Suppressor macrophage treated with lipopolysaccharide for 1 hour (primary cell): ENCODE measurements at regions not wholly inside any gene's neighbourhood (a gene's known extent, or its start where the extent isn't known, plus 50 kb on each side); places are given as distances from the start of the nearest gene placed in this dataset.

Experiments
- DNase-seq, 3 donors: peaks; one replicate each; pipeline ENCODE4 v3.0.0-alpha.2; 2020 to 2022

- peak in 2 of 3 donors; percentile 1 to 2 for DNase-seq
Observed at GRCh38 chr7:119300341-119300740, 972.6 kb upstream of the KCND2 start.

DNA sequence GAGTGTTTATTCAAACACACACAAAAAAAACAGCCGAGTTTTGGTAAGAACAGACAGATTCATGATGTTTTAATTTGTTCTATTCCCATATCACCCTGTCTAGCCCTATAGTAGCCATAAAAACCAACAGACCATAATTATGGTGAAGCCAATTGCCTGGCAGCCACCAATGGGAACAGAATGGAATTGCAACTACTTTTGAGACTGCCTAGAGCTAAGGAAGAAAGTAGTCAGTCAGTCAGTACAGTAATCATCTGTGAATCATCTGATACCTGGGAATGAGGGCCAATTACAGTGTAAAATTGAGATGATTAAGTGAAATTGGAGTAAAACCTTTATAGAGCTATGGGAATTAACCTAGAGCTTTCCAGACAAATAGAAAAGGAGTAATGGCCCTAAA is 952.7 kb upstream of the KCND2 start:
- DNase-seq, result no peak

DNA sequence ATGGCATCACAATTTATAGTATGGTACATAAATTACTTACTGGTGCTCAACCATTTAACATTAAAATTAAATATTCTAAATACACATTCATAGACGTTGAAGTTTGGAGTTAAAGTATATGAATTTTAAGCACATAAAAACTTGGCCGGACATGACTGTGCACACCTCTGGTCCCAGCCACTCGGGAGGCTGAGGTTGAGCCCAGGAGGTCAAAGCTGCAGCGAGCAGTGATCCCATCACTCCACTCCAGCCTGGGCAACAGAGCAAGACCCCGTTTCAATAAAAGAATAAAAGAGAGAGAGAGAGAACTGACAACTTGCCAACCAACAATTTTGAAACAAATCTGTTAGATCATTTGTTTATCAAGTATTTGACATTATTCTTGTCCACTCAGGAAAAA is 943.3 kb upstream of the KCND2 start:
- no peak for DNase-seq

- DNase-seq, result no peak
Observed at GRCh38 chr7:119335405-119335804, 937.6 kb upstream of the KCND2 start.

GRCh38 chr7:119341822-119342221 is 931.2 kb upstream of the KCND2 start:
- no peak for DNase-seq

- no peak for DNase-seq
Observed at GRCh38 chr7:119343289-119343688, 929.7 kb upstream of the KCND2 start.

DNA sequence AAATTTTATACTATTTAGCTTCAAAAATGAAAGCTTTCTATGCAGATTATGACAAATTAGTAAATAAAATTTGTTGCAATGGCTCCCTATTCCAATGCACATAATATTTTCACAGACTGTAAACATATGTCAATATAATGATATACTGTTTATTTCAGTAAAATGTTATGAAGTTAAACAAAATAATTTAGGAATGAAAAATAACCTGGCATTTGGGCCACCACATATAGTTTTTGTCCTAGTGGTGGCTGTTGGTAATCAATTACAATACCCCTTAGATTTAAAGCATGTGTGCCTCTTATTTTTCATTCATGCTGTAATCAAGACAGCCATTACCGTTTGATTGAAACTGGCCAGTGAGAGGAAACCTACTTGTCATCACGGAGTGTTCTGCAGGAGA is 928.5 kb upstream of the KCND2 start:
- no peak for DNase-seq

- no peak for DNase-seq
Observed at GRCh38 chr7:119348491-119348890, 924.5 kb upstream of the KCND2 start.

GRCh38 chr7:119350334-119350733 is 922.6 kb upstream of the KCND2 start:
- DNase-seq, result no peak

GRCh38 chr7:119351320-119351719 is 921.7 kb upstream of the KCND2 start:
- no peak for DNase-seq

- no peak for DNase-seq
Observed at GRCh38 chr7:119374436-119374835, 898.5 kb upstream of the KCND2 start.

- no peak for DNase-seq
Observed at GRCh38 chr7:119377861-119378260, 895.1 kb upstream of the KCND2 start.

DNA sequence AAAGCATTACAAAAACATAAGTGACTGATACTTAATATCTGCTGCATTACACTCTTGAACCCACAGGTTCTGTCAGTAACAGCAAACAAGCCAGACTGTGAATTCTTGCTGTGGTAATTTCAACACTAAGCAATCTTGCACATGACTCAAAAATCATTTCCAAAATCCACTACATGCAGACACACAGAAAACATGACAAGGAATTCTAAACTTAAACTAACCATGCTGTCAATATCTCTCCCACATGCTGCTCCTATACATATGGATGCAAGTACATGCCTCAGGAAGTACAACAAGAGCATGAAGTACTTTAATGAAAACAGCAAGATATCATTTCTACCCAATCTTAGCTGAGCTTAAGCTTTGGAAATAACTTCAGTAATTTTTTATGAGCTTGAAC is 890.2 kb upstream of the KCND2 start:
- DNase-seq, result no peak

DNA sequence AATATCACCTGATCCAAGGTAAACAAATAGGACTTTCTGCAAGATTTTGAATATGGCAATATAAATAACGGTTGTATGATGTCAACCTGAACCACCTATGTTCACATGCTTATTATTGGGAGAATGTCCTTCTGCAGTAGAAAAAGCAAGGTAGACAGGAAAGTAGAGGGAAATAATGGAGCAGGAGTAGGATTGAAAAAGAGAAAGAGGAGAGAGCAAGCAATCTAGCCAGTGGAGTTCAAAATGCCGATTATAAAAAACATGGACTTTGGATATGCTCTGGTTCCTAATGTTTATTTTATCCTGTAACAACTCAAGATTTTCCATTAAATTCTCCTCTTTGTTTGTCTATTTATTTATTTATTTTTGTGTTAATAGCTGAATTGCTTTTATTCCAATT is 878.0 kb upstream of the KCND2 start:
- DNase-seq, result no peak

GRCh38 chr7:119397156-119397555 is 875.8 kb upstream of the KCND2 start:
- DNase-seq, result no peak

DNA sequence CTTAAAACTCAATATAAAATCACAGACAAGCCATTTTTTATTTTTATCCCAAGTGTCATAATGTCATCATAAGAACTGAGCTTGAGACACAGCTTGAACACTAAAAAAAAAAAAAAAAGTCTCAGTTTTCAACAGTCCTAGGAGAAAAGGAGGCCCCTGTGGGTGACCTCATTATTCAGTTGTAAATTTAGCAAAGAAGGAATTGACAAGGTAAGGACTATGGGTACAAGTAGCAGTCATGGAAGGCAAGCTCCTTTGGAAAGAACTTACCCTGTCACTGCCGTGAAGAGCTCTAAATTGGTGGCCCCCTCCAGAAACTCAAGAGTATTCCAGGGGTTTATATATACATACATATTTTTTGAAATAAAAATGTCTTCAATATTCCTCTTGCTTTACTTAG is 864.4 kb upstream of the KCND2 start:
- no peak for DNase-seq

- DNase-seq, result no peak
Observed at GRCh38 chr7:119413314-119413805, 859.6 kb upstream of the KCND2 start.

DNA sequence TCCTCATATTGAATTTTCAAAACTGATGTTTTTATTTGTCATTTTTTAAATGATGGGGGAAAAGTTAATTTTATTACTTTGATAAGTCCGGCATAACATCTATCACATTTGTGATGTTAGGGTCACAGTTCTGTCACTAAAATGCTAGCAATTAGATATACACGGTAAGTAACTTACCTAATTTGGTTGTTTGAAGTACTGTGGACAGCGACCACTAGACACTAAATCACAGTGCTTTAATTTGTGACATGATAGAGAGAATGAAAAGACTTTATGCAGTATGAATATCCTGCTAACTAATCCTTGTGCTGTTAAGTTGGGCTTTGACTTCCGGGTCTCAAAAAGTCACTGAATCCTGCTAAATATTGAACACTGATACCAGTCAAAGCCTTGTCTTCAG is 857.3 kb upstream of the KCND2 start:
- DNase-seq, result no peak

GRCh38 chr7:119421657-119422056 is 851.3 kb upstream of the KCND2 start:
- no peak for DNase-seq

DNA sequence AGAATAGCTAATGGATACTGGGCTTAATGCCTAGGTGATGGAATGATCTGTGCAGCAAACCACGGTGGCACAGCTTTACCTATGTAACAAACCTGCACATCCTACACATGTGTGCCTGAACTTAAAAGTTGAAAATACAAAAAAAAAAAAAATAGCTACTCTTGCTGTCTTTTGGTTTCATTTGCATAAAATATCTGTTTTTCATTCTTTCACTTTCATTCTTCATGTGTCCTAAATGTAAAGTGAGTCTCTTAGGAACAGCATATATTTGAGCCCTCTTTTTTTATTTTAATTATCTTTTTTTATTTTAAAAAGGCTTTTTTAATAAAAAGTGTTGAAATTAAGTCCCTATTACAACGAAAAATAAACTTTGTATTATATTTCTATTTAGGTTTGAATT is 836.1 kb upstream of the KCND2 start:
- DNase-seq, result no peak

GRCh38 chr7:119438315-119438714 is 834.7 kb upstream of the KCND2 start:
- no peak for DNase-seq

- DNase-seq, result no peak
Observed at GRCh38 chr7:119439192-119439591, 833.8 kb upstream of the KCND2 start.

DNA sequence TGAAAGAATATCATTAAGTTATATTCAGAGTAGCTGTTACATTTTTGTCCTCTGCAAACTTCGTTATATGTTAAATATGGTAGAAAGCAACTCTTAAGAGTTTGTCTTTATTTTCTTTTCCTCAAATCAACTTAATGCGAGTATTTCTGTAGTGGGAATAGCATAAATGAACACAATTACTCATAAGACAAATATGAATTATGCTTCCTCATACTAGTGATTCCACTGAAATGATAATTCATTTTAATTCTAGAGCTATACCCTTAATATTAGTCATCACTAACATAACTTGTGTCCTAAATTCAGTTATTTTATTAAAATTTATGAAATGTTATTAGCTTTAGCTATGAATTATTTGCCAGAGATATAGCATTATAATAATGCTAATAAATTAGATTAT is 820.6 kb upstream of the KCND2 start:
- no peak for DNase-seq

GRCh38 chr7:119465798-119466305 is 807.1 kb upstream of the KCND2 start:
- DNase-seq, result no peak

- no peak for DNase-seq
Observed at GRCh38 chr7:119472408-119473038, 800.5 kb upstream of the KCND2 start.
